ENCODE measurements at regions not wholly inside any gene's neighbourhood (a gene's known extent, or its start where the extent isn't known, plus 50 kb on each side); places are given as distances from the start of the nearest gene placed in this dataset.

DNA sequence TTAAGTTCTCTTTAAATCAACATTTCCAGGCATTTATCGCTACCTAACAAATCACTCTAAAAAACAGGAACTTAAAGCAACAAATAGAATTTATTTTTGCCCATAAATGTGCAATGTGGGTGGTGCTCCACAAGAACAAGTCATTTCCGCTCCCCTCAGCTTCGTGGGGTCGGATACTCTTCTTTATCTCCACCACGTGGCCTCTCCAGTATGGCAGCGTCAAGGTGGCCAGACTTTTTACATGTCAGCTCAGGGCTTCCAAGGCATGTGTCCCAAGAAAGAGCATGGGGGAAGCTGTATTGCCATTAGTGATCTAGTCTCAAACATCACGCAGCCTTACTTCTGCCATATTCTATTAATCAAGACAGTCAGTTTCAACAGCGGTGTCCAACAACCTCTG lies 249.2 kb upstream of the NOCT start:
- DNase-seq = no peak
- no peaks in the 10 kb centered on the region for H3K9me3 ChIP-seq
- H3K4me3 ChIP-seq = no peak overlapping the region
- intact Hi-C loops (cut with DNase I; ENCODE audit: low total_unique reads) = no loop called here
- no peaks in the 10 kb centered on the region for H3K27me3 ChIP-seq
- no peak overlapping the region for H3K27ac ChIP-seq
- TF ChIP-seq POLR2A (IDR thresholded peaks at IDR 0.05) = no peak
- no peaks in the 10 kb centered on the region for H3K4me1 ChIP-seq
- no peaks in the 10 kb centered on the region for H3K36me3 ChIP-seq

DNA sequence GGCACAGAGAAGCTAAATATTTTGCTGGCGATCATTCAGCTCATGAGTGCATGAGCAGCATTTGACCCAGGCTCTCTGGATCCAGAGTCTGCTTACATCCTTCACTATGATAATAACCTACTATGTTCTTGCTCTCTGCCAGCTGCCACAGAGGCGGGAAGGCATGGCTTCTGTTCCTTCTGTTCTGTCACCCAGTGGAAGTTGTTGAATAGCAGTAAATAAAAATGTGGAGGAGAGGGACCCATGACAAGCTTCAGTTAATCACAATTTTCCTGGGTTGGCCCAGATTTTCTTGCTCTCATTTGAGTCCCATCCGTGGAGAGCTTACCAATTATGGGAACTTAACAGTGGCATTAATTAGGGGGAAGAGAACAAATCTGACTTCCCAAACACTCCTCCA lies 250.1 kb upstream of the NOCT start:
- Histone ChIP-seq H3K9me3 (no peaks in the 10 kb centered on the region), H3K36me3 (no peaks in the 10 kb centered on the region), H3K4me1 (no peaks in the 10 kb centered on the region), H3K27me3 (no peaks in the 10 kb centered on the region), H3K4me3 (no peak overlapping the region), H3K27ac (no peak overlapping the region)
- intact Hi-C loops (cut with DNase I; ENCODE audit: low total_unique reads) = no loop called here
- DNase-seq = no peak
- no peak for TF ChIP-seq POLR2A (IDR thresholded peaks at IDR 0.05)
- TF ChIP-seq, protein P1, sequence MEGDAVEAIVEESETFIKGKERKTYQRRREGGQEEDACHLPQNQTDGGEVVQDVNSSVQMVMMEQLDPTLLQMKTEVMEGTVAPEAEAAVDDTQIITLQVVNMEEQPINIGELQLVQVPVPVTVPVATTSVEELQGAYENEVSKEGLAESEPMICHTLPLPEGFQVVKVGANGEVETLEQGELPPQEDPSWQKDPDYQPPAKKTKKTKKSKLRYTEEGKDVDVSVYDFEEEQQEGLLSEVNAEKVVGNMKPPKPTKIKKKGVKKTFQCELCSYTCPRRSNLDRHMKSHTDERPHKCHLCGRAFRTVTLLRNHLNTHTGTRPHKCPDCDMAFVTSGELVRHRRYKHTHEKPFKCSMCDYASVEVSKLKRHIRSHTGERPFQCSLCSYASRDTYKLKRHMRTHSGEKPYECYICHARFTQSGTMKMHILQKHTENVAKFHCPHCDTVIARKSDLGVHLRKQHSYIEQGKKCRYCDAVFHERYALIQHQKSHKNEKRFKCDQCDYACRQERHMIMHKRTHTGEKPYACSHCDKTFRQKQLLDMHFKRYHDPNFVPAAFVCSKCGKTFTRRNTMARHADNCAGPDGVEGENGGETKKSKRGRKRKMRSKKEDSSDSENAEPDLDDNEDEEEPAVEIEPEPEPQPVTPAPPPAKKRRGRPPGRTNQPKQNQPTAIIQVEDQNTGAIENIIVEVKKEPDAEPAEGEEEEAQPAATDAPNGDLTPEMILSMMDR (IDR thresholded peaks at IDR 0.05) = no peak

DNA sequence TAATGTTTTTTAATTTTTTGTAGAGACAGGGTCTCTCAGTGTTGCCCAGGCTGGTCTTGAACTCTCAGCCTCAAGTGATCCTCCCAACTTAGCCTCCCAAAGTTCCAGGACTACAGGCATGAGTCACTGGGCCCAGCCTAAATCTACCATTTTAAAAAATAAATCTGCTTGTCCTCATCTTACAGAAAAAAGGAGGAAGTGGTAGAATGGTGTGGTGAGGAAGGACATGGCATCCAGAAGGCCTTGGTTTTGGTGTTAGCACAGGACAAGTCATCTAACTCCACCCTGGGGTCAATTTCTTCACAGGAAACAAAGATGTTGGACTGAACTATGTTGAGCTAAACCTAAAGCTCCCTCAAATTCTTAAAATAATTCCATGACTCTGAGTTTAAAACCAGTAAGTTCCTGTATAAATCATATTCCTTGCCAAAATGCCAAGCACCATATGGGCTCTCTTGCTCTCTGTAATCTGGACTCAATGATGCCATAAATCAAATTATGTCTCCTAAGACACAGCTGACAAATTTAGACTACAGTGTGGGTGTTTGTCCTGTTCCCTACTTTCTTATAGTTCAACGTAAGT lies 253.9 kb upstream of the NOCT start:
- no peaks in the 10 kb centered on the region for H3K9me3 ChIP-seq
- H3K36me3 ChIP-seq = no peaks in the 10 kb centered on the region
- no peaks in the 10 kb centered on the region for H3K27me3 ChIP-seq
- H3K4me3 ChIP-seq = no peak overlapping the region
- no peak for DNase-seq
- H3K4me1 ChIP-seq = no peaks in the 10 kb centered on the region
- TF ChIP-seq POLR2A (IDR thresholded peaks at IDR 0.05) = no peak
- TF ChIP-seq, protein P1 (IDR thresholded peaks at IDR 0.05) = no peak
- H3K27ac ChIP-seq = no peak overlapping the region
- intact Hi-C loops (cut with DNase I; ENCODE audit: low total_unique reads) = no loop called here

DNA sequence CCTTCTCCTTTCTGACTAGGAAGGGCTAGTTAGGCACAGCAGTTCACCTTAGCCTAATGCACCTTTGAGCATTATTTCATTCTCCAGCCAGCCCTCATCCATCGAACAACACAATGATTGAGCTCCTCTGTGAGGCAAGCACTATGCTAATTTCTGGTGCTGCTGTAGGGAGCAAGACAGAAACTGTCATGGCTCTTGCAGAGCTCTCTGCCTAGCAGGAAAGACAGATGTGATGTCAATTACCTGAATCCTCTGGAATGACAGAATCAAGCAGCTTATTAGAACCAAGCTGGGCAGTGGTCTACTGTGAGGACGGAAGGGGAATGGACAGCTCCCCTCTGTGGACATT lies 256.1 kb upstream of the NOCT start:
- Histone ChIP-seq H3K36me3 (no peaks in the 10 kb centered on the region), H3K27ac (no peak overlapping the region), H3K27me3 (no peaks in the 10 kb centered on the region), H3K4me3 (no peak overlapping the region), H3K9me3 (no peaks in the 10 kb centered on the region), H3K4me1 (no peaks in the 10 kb centered on the region)
- DNase-seq = no peak
- intact Hi-C loops (cut with DNase I; ENCODE audit: low total_unique reads) = no loop called here
- TF ChIP-seq POLR2A (IDR thresholded peaks at IDR 0.05) = no peak

DNA sequence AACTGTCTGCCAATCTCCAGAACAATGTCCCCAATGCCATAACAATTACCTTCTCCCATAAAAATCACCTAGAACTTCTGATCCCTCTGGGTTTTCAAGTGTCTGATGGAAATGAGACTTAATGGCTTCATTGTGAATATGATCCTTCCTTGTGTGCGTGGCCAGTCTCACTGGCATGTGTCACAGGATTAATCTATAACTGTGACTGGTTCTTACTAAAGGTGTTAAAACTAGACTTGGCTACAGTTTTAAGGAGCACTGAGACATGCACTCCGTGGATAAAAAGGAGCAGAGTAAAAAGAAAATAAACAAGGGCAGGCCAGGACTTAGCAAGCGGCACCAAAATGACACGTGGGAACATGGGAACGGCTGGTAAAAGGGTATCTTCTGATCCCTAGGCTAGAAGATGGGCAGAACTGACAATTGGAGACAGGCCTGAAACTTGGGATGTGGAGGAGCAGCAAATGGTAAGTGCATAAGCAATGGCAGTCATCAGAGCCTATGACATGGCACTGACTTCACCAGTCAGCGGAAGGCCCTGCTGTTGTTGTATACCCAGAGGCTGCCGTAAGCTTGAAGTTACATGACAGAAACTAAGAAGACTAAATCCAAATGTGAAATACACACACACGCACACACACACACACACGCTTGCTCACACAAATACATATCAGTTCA lies 256.6 kb upstream of the NOCT start:
- H3K4me1 ChIP-seq = no peaks in the 10 kb centered on the region
- H3K4me3 ChIP-seq = no peak overlapping the region
- no peak for DNase-seq
- H3K27ac ChIP-seq = no peak overlapping the region
- H3K27me3 ChIP-seq = no peaks in the 10 kb centered on the region
- intact Hi-C loops (cut with DNase I; ENCODE audit: low total_unique reads) = no loop called here
- TF ChIP-seq POLR2A (IDR thresholded peaks at IDR 0.05) = no peak
- TF ChIP-seq, protein P1 (IDR thresholded peaks at IDR 0.05) = no peak
- H3K9me3 ChIP-seq = no peaks in the 10 kb centered on the region
- H3K36me3 ChIP-seq = no peaks in the 10 kb centered on the region

DNA sequence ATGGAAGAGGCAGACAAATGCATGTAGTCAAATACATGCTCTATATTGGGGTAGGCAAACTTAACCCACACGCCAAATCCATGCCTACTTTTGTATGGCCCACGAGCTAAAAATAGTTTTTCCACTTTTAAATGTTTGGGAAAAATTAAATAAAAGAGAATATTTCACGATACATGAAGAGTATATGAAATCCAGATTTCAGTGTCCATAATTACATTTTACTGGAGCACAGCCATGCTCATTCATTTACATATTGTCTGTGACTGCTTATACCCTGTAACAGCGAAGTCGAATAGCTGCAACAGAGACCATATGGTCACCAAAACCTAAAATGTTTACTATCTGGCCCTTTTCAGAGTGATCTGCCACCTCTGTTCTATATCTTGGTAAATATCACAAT lies 257.4 kb upstream of the NOCT start:
- intact Hi-C loops (cut with DNase I; ENCODE audit: low total_unique reads) = no loop called here
- no peak overlapping the region for H3K4me3 ChIP-seq
- TF ChIP-seq, protein P1 (IDR thresholded peaks at IDR 0.05) = no peak
- TF ChIP-seq POLR2A (IDR thresholded peaks at IDR 0.05) = no peak

More for the DNA sequence above, 257.4 kb upstream of the NOCT start:
- H3K36me3 ChIP-seq = no peaks in the 10 kb centered on the region
- no peak for DNase-seq
- H3K9me3 ChIP-seq = no peaks in the 10 kb centered on the region
- H3K27me3 ChIP-seq = no peaks in the 10 kb centered on the region
- no peaks in the 10 kb centered on the region for H3K4me1 ChIP-seq
- H3K27ac ChIP-seq = no peak overlapping the region

Measured in uterus (tissue), 3 donors.